ENCODE measurements at regions not wholly inside any gene's neighbourhood (a gene's known extent, or its start where the extent isn't known, plus 50 kb on each side); places are given as distances from the start of the nearest gene placed in this dataset.
"Not testable (repeated sequence)": the region's sequence is repeated elsewhere in the genome, so short reads cannot be mapped to it uniquely, and the experiment has no call there.

DNA sequence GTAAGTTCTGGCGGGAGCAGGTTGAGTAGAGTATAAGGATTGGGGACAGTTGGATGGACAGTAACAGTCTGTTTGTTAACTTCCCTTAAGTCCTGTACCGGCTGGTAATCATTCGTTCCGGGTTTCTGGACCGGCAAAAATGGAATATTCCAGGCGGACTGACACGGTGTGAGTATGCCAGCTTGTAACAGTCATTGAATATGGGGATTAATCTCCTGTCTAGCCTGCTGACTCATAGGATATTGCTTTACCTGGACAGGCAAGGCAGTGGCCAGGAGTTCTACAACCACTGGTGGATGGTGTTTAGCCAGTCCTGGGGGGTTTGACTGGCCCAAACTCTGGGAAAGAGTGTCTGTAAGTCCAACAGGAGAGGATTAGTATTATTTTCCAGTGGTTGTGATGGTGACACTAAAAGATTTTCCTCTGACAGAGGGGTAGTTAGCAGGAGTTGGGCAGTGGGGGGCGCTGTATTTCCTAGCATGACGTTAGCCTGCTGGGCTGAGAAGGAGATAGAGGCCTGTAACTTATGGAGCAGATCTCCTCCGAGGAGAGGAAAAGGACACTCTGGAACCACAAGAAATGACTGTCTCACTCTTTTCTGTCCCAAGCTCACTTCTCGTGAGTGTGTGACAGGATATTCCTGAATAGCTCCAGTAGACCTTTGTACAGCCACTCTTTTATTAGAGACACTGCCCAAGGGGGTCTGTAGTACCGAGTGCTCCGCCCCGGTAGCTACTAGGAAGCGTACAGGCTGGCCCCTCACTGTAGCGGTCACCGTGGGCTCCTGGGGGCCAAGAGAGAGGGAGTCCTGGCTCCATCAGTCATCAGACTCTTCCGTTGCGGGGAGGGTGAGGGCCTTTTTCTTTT lies 152.2 kb downstream of the TRIM27 start:
- no peak for DNase-seq

DNA sequence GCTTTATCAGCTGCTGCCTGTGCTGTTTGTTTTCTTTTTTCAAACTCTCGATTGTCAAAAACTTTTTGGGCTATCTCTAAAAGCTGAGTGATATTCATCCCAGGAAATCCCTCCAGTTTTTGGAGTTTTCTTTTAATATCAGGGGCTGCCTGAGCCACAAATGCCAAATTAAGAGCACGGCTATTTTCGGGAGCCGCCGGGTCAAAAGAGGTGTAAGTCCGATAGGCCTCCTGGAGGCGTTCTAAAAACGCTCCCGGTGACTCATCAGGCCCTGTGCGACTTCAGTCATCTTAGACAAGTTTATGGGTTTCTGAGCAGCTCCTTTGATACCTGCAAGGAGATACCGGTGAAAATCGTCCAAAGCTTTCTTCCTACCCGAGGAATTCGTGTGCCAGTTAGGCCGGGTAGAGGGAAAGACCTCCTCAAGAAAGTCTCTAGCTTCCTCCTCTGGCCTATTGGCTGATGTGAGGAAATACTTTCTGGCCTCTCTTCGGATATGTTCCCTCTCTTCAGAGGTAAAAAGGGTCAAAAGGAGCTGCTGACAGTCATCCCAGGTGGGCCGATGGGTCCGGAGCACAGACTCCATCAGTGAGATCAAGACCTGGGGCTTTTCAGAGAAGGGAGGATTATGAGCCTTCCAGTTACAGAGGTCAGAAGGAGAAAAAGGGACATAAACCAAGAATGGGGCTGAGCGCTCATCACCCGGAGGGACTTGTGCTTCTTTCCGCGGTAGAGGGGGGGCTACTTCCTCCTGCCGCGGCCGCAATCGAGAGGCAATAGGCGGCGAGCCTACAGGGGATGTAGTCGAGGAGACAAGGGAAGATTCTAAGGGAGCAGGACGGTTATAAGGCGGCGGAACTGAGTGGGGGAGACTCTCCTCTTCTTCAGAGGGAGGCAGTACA lies 151.1 kb downstream of the TRIM27 start:
- DNase-seq, result no peak

DNA sequence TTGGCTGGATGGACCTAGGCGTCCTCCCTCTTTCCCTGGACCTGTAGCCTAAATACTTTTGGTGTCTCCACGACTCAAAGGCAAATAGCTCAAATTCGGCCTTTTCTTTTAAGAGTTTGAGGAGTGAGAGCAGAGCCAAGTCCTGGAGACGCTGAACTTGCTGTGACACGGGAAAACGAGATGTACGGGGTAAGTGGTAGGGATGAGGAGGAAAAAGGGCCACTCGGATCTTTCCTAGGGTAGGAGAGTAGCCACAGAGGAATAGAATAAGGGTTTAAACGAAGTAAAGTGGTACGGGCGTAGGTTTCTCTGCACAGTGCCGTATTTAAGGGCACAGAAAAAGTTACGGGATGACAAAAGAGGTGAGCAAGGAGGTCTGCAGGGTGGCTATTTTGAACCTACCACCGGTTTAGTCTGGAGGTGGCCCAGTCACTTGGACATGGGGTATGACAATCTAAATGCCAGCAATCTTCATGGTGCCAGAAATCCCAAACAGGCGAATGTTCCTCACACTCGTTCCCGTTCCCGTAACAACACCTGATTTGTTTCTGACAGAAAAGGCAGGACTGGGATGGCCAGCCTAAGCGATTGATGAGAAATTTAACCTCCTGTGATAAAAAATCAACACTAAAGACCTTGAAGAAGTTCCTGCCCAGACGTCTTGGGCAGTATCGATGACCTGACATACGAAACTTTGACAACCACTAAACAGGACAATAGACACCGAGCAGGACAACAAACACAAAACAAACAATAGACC lies 149.3 kb downstream of the TRIM27 start:
- no peak for DNase-seq

DNA sequence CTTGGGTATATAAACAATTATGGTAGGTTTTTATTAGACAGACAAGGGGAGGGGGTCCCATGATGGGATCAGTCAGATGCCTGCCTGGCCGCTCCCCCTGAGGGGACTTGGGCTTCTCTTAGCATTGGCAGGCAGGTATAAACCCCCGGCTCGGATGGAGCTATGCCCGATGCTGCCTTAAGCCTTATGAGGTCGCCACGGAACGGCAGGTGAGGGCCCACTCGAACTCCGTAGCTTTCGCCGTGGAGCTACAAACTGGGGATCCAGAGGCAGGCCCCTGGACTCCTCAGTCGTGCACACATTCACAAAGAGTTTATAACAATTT lies 148.8 kb downstream of the TRIM27 start:
- no peak for DNase-seq

DNA sequence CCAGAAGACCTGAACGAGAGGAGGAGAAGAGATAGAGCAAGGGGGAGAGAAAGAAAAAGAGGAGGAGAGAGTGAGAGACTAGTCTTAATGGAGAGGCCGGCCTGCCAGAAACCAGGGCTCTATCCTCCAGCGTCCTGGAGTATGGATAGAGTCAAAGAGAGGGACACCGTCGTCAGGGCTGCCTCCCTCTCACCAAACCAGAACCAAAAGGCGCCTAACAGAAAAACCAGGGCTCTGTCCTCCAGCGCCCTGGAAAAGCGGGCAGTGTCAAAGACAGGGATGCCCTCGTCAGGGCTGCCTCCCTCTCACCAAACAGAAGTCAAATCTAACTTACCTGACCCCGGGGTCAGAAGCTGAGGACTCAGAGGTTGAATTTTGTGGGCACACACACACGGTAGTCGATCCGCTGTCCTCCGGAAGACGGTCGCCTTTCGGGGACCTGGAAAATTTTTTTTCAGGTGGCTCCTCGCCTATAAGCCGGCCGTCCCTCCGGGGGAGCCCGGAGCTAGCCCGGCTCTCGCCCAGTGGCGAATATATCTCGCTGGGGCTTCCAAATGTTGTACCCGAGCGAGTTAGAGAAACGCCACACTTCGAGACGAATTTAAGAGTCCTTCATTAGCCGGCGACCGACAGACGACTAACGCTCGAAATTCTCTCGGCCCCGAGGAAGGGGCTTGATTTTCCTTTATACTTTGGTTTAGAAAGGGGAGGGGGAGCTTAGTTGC lies 148.2 kb downstream of the TRIM27 start:
- no peak for DNase-seq

DNA sequence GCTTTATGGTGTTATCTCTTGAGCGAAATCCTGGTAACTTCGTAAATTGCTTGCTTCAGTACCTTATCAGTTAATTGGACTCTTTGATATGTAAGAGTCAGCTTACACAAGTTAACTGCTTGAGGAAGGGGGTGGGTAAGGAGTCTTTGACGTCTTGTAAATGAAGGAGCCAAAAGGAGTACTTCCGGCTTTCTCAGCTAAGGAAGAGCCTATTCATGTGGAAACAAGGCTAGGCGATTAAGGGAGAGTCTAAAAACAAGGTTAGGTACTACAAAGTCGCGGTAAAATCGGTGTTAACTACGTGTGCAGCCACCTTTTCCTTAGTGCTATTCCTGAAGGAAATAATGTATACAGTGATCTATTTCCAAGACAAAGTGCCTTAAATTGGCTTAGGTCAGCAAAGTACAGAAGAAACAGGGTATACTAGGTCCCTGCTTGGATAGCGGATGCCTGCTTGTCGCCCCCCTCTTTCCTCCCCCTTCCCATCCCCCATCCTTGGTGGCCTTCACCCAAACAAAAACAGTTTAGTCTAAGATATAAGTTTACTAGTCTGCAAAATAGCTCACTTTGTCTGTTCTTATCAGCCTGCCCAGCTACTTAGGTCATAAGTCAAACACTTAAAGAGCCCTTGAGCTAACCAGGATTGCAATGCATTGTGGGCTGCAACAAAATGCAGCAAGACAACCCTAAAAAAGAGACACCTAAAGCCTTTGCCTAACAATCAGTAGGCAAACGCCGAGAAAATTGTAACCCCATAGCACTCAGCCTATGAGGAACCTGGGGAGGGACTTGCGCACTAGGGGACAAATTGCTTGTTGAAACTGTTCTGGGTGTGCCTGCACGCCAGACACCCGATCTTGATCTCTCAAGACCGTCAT lies 147.3 kb downstream of the TRIM27 start:
- no peak for DNase-seq

DNA sequence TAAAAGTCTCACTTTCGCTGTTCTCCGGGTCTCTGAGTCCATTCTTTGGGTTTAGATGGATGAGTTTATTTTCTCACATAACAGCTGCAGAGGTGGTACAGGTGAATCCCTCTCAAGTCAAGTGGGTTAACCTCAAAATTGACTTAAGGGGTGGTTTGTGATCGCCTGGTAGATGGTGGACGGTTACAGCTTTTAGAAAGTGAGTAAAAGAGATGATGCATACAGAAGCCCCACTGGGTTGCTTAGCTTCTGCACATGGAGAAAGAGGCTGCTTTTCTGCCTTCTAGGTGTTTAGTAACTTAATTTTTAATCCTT lies 146.7 kb downstream of the TRIM27 start:
- DNase-seq, result no peak

DNA sequence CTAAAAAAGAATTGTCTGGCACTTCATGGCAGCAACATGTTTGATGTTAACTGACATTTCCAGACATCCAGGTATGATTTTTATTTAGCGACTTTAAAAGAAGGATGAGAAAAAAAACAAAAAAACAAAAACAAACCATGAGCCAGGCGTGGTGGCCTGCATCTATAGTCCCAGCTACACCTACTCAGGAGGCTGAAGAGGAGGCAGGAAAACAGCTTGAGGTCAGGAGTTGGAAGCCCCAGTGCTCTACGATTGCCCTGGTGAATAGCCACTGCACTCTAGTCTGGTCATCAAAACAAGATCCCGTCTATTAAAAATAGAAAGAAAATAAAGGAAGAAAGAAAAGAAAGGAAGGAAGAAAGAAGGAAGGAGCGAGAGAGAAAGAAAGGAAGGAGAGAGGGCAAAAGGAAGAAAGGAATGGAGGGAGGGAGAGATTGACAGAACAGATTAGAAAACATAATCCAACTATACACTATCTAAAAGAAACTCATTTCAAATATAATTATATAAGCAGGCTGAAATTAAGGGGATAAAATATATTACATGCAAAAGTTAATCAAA lies 141.6 kb downstream of the TRIM27 start:
- DNase-seq, result no peak

DNA sequence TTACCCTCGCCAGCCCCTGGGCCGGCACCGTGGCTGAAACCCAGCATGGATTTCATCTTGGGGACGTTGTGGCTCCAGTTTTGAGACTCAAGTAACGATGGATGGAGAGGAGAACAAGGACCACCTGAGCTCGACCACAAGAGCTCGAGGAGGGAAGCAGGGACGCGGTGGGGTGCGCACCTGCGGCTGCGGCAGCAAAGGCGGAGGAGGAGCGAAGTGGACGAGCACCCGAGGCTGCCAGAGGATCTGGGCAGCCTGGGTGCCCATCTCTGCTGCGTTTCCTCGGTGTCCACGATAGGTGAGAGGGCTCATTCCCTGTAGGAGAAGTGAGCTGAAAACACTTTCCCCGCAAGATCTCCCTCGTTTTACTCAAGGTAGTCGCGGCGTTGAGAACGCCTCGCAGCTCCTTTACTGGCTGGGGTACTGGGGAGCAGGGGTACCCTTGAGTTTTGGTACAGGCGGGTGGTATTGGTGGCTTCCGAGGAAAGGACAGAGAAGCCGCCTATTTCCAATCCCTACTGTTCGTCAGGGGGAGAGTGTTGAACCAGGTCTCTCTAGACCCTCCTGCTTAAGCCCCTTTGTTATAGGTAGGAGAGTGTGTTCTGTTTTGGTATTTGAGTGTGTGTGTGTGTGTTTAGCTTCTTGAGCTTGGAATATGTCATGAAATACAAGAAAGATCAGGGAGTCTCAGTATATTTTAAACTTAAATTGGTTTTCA lies 137.7 kb downstream of the TRIM27 start:
- DNase-seq, result no peak

DNA sequence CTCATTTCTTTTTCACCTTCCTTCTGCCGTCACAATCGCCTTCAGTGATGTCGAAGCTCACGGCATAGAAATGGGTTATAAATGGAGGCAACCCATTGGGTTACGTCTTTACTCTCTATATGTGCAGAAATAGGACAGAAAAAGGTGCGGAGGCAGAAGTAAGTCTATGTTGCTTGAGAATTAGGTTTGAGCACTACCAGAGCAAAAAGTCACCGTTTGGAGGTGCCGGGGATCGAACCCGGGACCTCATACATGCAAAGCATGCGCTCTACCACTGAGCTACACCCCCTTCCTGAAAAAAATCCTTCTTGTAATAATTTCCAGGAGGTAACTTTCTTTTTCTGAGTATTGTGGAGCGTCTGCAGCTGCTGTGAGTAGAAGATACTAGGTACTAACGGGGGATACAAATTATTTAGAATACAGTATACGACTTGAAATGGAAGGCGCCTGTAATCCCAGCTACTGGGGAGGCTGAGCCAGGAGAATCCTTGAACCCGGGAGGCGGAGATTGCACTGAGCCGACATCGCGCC lies 134.2 kb downstream of the TRIM27 start:
- peak; percentile 61 for DNase-seq

DNA sequence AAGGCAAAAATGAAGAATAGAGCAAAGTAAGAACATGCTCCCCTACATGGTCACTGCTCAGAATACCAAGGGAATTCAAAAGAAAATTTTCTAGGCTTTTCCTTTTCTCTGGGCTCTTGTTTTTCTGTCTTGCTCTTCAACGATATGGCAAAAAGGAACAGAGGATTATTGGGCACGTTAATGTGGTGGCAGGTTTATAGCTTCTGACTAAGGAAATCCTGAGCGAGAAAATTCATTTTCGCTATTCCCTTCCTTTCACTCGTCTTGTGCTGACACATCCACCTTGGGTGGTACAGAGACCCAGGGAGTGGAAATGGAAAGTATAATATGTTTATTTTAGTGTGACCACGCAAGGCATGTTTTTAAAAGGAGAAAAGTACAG lies 132.8 kb downstream of the TRIM27 start:
- DNase-seq, result no peak

DNA sequence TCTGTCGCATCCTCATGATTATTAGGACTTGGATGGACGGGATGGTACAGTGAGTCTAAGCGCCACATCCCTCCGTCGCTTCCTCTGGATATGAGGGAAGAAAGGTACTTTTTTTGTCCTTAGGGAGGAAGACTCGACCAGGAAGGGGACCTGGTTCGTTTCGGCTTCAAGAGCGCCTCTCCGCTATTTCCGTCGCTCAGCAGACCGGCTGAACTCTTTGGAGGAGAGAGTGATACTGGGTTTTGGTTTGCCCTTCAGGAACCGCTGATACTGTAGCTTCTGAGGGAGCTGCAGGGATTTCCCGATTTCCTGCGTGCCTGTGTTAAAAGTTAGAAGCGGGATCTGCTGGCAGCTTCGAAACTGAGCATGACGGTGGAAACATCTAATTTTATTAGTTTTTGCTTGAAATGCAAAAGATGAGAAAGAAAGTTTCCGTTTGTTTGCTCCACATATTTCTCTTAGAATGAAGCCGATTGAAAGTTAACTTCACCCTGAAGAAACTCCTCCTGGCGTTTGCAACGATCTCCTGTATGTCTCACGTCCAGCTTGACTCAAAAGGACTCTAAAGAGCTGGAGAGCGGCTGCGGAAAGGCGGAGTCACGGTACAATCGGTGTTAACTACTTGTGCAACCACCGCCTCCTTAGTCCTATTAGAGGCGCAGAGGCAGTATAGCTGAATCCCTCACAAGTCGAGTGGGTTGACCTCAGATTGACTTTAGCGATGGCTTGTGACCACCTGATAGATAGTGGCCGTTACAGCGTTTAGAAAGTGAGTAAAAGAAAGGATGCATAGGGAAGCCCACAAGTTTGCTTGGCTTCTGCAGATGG lies 129.4 kb downstream of the TRIM27 start:
- no peak for DNase-seq

DNA sequence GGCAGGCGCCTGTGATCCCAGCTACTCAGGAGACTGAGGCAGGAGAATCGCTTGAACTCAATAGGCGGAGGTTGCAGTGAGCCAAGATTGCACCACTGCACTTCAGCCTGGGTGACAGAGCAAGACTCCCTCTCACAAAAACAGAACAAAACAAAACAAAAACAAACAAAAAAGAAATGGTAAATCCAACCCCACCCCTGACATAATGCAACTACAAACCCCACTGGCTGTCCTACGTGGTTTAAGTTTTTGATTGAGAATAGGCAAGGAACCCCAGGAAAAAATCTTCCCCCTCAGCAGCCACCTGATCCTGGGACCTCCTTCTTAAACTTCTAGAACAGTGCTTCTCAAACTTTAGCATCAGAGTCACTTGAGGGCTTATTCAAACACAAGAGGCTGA lies 123.1 kb downstream of the TRIM27 start:
- DNase-seq, result not testable (repeated sequence)

DNA sequence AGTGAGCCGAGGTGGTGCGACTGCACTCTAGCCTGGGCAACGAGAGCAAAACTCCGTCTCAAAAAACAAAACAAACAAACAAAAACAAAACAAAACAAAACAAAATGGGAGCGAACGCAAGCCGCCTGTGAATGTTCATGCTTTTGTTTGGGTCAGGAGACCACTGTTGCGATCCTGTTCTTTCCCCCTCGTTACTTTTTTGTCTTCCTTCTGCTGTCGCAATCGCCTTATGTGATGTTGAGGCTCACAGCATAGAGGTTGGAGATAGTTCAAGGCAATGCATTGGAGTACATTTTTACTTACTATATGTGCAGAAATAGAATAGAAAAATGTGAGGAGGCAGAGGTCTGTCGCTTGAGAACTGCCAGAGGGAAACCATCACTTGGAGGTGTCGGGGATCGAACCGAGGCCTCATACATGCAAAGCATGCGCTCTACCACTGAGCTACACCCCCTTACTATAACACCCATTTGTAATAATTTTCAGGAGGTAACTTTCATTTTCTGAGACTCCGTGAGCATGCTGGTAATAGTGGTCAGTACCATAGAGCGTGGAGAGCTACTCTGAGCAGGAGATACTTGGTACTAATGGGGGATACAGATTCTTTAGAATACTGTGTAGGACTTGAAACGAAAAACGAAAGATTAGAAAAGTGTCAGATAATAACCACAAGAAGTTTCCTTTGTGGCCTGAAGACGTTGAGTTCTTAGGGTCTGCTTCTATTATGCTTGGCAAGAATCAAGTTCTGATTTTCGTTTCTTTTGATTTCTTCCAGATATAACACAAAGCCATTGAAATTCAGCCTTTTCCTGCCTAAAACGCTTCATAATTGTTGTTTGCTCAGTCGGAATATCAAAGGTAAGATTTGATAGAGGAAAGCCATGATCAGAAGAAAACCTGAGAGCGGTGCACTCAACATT lies 121.1 kb downstream of the TRIM27 start:
- peak; percentile 43 for DNase-seq

DNA sequence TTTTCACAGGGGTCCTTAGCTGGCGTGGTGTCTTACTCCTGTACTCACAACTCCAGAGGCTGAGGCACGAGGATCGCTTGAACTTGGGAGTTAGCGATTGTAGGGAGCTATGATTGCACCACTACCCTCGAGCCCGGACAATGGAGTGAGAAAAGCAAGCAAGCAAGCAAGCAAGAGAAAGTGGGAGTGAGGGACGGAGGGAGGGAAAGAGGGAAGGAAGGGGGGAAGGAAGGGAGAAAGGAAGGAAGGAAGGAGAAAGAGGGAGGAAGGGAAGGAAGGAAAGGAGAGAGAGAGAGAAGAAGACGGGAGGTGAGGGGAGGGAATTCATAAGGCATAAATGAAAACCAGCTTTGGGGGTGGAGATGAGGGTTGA lies 120.5 kb downstream of the TRIM27 start:
- DNase-seq, result no peak

DNA sequence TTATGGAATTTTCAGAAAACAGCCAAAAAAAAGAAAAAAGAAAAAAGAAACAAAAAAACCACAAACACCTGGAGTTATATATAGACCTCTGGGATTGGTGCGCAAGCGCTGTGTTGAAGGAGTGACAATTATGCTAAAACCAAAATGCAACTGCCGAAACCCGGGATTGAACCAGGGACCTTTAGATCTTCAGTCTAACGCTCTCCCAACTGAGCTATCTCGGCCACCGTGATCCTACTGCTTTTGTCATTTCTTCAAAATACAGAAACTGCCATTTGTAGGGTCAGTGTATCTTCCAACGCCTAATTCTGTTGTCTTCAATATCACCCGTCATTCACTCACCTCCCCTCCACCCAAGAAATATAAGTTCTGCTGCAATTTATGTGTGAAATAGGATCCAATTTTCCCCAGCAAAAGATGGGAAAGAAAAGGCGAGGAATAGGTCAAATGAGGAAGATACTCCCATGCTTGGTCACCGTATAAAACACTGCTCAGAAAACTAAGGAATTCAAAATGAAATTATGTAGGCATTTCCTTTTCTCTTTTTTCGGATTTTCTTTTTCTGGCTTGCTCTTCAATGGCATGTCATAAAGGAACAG lies 116.0 kb downstream of the TRIM27 start:
- DNase-seq, result peak; percentile 88

DNA sequence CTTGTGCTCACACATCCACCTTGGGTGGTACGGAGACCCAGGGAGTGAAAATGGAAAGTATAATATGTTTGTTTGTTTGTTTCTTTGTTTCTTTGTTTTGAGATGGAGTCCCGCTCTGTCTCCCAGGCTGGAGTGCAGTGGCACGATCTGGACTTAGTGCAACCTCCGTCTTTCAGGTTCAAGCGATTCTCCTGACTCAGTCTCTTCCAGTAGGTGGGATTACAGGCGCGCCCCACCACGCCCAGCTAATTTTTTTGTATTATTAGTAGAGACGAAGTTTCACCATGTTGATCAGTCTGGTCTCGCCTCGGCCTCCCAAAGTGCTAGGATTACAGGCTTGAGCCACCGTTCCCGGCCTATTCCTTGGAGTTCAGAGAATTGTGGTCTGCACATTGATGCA lies 115.4 kb downstream of the TRIM27 start:
- DNase-seq, result no peak

Measured in NCI-H1694 (cell line).